ENCODE measurements at regions not wholly inside any gene's neighbourhood (a gene's known extent, or its start where the extent isn't known, plus 50 kb on each side); places are given as distances from the start of the nearest gene placed in this dataset.
"Not testable (repeated sequence)": the region's sequence is repeated elsewhere in the genome, so short reads cannot be mapped to it uniquely, and the experiment has no call there.

DNA sequence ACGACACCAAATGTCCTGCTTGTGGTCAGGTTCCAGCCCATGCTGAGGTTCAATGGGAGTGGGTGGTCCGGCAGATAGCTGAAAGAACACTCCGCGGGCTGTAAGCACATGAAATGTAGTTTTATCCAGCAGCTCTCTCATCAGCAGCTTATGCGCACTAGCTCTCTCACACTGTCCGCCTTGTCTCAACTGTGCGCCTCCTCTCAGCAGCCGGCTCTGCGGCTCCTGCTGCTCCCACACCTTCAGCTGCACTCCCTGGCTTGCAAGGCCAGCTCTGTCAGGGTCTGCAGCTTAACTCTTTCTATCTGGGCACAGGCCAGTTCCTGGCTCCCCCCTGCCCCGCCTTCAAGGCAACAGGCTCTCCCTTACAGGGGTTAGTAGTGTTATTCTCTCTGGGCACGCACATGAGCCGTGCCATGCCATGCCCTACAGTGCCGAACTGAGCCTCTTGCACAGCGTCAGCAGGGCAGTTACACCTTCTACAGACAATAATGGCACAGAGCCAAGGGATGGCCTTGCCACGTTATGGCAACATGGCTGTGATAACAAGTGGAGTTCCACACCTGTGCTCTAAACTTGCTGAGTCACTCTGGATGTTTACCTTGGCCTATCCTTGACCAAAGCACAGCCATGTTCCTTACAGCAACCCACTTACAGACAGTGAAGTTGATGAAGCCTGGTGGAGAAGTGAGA lies 84.0 kb upstream of the LRFN2 start:
- no peak for DNase-seq (ENCODE audit: low read depth)
- no peak overlapping the region for H3K4me3 ChIP-seq (ENCODE audit: low read length)
- TF ChIP-seq CTCF (conservative IDR thresholded peaks at IDR 0.05; ENCODE audit: low read length) = no peak

GRCh38 chr6:40669343-40669742 lies 82.2 kb upstream of the LRFN2 start:
- no peak overlapping the region for H3K4me3 ChIP-seq (ENCODE audit: low read length)
- DNase-seq (ENCODE audit: low read depth) = no peak
- 0 out of 2 replicates have a peak, but pooled peaks have one; percentile 10 for TF ChIP-seq CTCF (conservative IDR thresholded peaks at IDR 0.05; ENCODE audit: low read length)

DNA sequence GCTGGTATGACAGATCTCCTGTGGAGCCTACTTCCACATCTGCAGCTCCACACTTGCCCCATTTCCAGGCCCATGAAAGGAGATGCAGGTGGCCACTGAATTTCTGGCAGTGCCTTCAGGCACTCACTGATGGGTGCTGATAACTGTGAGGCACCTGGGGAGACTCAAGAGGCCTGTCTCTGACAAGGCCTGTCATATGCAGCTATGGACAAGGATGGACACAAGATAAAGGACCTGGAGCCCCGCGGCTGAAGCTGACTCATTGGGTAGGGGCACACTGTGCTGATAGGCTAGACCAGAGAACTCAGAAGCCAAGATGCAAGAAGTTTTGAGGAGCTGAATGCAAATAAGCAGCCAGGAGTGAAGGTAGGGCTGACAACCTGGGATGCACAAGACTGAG lies 81.0 kb upstream of the LRFN2 start:
- no peak for DNase-seq (ENCODE audit: low read depth)
- no peak overlapping the region for H3K4me3 ChIP-seq (ENCODE audit: low read length)
- no peak for TF ChIP-seq CTCF (conservative IDR thresholded peaks at IDR 0.05; ENCODE audit: low read length)

- TF ChIP-seq CTCF (conservative IDR thresholded peaks at IDR 0.05; ENCODE audit: low read length) = no peak
- no peak overlapping the region for H3K4me3 ChIP-seq (ENCODE audit: low read length)
- DNase-seq (ENCODE audit: low read depth) = no peak
Observed at GRCh38 chr6:40666530-40666929, 79.4 kb upstream of the LRFN2 start.

GRCh38 chr6:40661726-40662125 lies 74.6 kb upstream of the LRFN2 start:
- H3K4me3 ChIP-seq (ENCODE audit: low read length) = no peak overlapping the region
- no peak for DNase-seq (ENCODE audit: low read depth)
- no peak for TF ChIP-seq CTCF (conservative IDR thresholded peaks at IDR 0.05; ENCODE audit: low read length)

DNA sequence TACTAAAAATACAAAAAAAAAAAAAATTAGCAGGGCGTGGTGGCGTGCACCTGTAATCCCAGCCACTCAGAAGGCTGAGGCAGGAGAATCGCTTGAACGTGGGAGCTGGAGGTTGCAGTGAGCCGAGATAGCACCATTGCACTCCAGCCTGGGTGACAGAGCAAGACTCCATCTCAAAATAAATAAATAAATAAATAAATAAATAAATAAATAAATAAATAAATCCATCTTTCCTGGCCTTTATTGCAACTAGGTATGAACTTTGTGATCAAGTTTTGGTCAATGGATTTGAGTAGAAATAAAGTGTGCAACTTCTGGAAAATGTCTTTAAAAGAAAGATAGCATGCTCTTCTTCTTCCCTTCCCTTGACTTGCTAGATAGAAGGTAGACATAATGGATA lies 69.6 kb upstream of the LRFN2 start:
- DNase-seq (ENCODE audit: low read depth); H3K4me3 ChIP-seq (ENCODE audit: low read length): not testable (repeated sequence)

- no peak overlapping the region for H3K4me3 ChIP-seq (ENCODE audit: low read length)
- DNase-seq (ENCODE audit: low read depth) = no peak
- no peak for TF ChIP-seq CTCF (conservative IDR thresholded peaks at IDR 0.05; ENCODE audit: low read length)
Observed at GRCh38 chr6:40654828-40655227, 67.7 kb upstream of the LRFN2 start.

- TF ChIP-seq CTCF (conservative IDR thresholded peaks at IDR 0.05; ENCODE audit: low read length) = no peak
- no peak for DNase-seq (ENCODE audit: low read depth)
- no peak overlapping the region for H3K4me3 ChIP-seq (ENCODE audit: low read length)
Observed at GRCh38 chr6:40645043-40645442, 57.9 kb upstream of the LRFN2 start.
